GM18520 (cell line): ENCODE measurements at regions not wholly inside any gene's neighbourhood (a gene's known extent, or its start where the extent isn't known, plus 50 kb on each side); places are given as distances from the start of the nearest gene placed in this dataset.
"Not testable (repeated sequence)": the region's sequence is repeated elsewhere in the genome, so short reads cannot be mapped to it uniquely, and the experiment has no call there.

Source experiments
- ATAC-seq: cut with Tn5 transposase; IDR thresholded peaks from one replicate; pipeline ENCODE4 v1.9.1; 2021; ENCODE audit not compliant: unreplicated experiment

GRCh38 chr5:91599863-91600262 lies 216.7 kb upstream of the ARRDC3 start:
- ATAC-seq: no peak

- ATAC-seq: no peak
Observed at GRCh38 chr5:91598216-91598615, 215.1 kb upstream of the ARRDC3 start.

- ATAC-seq: no peak
Observed at GRCh38 chr5:91595424-91595823, 212.3 kb upstream of the ARRDC3 start.

GRCh38 chr5:91591076-91591475 lies 208.0 kb upstream of the ARRDC3 start:
- no peak for ATAC-seq

GRCh38 chr5:91586232-91586631 lies 203.1 kb upstream of the ARRDC3 start:
- ATAC-seq: no peak

- no peak for ATAC-seq
Observed at GRCh38 chr5:91584352-91584751, 201.2 kb upstream of the ARRDC3 start.

- not testable (repeated sequence) for ATAC-seq
Observed at GRCh38 chr5:91566012-91566411, 182.9 kb upstream of the ARRDC3 start.

- no peak for ATAC-seq
Observed at GRCh38 chr5:91562922-91563321, 179.8 kb upstream of the ARRDC3 start.

GRCh38 chr5:91541696-91542095 lies 158.6 kb upstream of the ARRDC3 start:
- no peak for ATAC-seq

GRCh38 chr5:91538179-91538578 lies 155.1 kb upstream of the ARRDC3 start:
- ATAC-seq: no peak

- ATAC-seq: no peak
Observed at GRCh38 chr5:91535499-91535898, 152.4 kb upstream of the ARRDC3 start.

- ATAC-seq: no peak
Observed at GRCh38 chr5:91534332-91534731, 151.2 kb upstream of the ARRDC3 start.

GRCh38 chr5:91532779-91533178 lies 149.7 kb upstream of the ARRDC3 start:
- ATAC-seq: no peak

- no peak for ATAC-seq
Observed at GRCh38 chr5:91532281-91532680, 149.2 kb upstream of the ARRDC3 start.

- no peak for ATAC-seq
Observed at GRCh38 chr5:91528831-91529230, 145.7 kb upstream of the ARRDC3 start.

GRCh38 chr5:91521785-91522184 lies 138.7 kb upstream of the ARRDC3 start:
- ATAC-seq: no peak

- no peak for ATAC-seq
Observed at GRCh38 chr5:91521334-91521733, 138.2 kb upstream of the ARRDC3 start.

GRCh38 chr5:91514400-91514799 lies 131.3 kb upstream of the ARRDC3 start:
- ATAC-seq: no peak

- no peak for ATAC-seq
Observed at GRCh38 chr5:91503321-91503720, 120.2 kb upstream of the ARRDC3 start.

- ATAC-seq: no peak
Observed at GRCh38 chr5:91500758-91501157, 117.6 kb upstream of the ARRDC3 start.

- no peak for ATAC-seq
Observed at GRCh38 chr5:91499943-91500531, 116.9 kb upstream of the ARRDC3 start.

GRCh38 chr5:91495699-91496098 lies 112.6 kb upstream of the ARRDC3 start:
- no peak for ATAC-seq

- no peak for ATAC-seq
Observed at GRCh38 chr5:91494447-91494996, 111.4 kb upstream of the ARRDC3 start.
